ENCODE measurements at regions not wholly inside any gene's neighbourhood (a gene's known extent, or its start where the extent isn't known, plus 50 kb on each side); places are given as distances from the start of the nearest gene placed in this dataset.
"Not testable (repeated sequence)": the region's sequence is repeated elsewhere in the genome, so short reads cannot be mapped to it uniquely, and the experiment has no call there.

- in situ Hi-C loops (cut with MboI) (no loop called here), intact Hi-C loops (cut with micrococcal nuclease; ENCODE audit: unreplicated experiment) (no loop called here)
- no peaks in the 10 kb centered on the region for H3K36me3 ChIP-seq (ENCODE audit: control insufficient read depth in 2 of 2, insufficient read depth in 2 of 2, low read length in 1 of 2)
- ChIA-PET POLR2A (no interaction called here), RAD21 (ENCODE audit: unreplicated experiment) (no interaction called here), CTCF (interaction anchor here (1.3 kb wide), 1 partner anchor 119 kb away, joined by 3 read pairs; no protein-coding TSS in a partner anchor), SMC1A (ENCODE audit: uncharacterized antibody, unreplicated experiment) (no interaction called here)
- H4K20me1 ChIP-seq (ENCODE audit: control insufficient read depth, insufficient read depth): no peaks in the 10 kb centered on the region
- no peak for ATAC-seq
- H2AFZ ChIP-seq (ENCODE audit: control insufficient read depth, low read depth, low read length): no peak overlapping the region
- no peak for DNase-seq (ENCODE audit: low read depth, low spot score)
- TF ChIP-seq FOXM1 (IDR thresholded peaks at IDR 0.05; ENCODE audit: low read depth, low read length): no peak
- TF ChIP-seq PKNOX1 (IDR thresholded peaks at IDR 0.05): no peak
- TF ChIP-seq TBL1XR1 (IDR thresholded peaks at IDR 0.05; ENCODE audit: low read depth, low read length): no peak
- no peak for TF ChIP-seq BACH1 (IDR thresholded peaks at IDR 0.05; ENCODE audit: borderline replicate concordance)
- TF ChIP-seq SIX5 (IDR thresholded peaks at IDR 0.05; ENCODE audit: low read depth, low read length, severe bottlenecking): no peak
- TF ChIP-seq ATF3 (IDR thresholded peaks at IDR 0.05; ENCODE audit: borderline replicate concordance, extremely low read depth, low read depth, low read length): no peak
- no peak for TF ChIP-seq DPF2 (IDR thresholded peaks at IDR 0.05)
- TF ChIP-seq RCOR1 (conservative IDR thresholded peaks at IDR 0.05; ENCODE audit: low read depth, low read length): no peak
- TF ChIP-seq NRF1 (conservative IDR thresholded peaks at IDR 0.05; ENCODE audit: low read depth, low read length): no peak
- WGBS (ENCODE audit: insufficient coverage, insufficient replicate concordance, low lambda C conversion rate, missing lambda C conversion rate): 48% methylated on average over 4 of the region's 4 CpGs
- no peaks in the 10 kb centered on the region for H3K4me1 ChIP-seq (ENCODE audit: control insufficient read depth, insufficient read depth, low read length)
- H3K4me3 ChIP-seq: no peak overlapping the region
- no peak overlapping the region for H3K27ac ChIP-seq (ENCODE audit: control insufficient read depth, insufficient read depth)
- FAIRE-seq: no peak
- H3K9me3 ChIP-seq (replicated peaks; ENCODE audit: control insufficient read depth, insufficient read depth, low read length): no peaks in the 10 kb centered on the region
- no peaks in the 10 kb centered on the region for H3K27me3 ChIP-seq (replicated peaks in 1 of 2; ENCODE audit: control insufficient read depth in 2 of 2, insufficient read depth in 2 of 2, low read length in 1 of 2)
- no peak overlapping the region for H3K9ac ChIP-seq (ENCODE audit: control insufficient read depth, insufficient read depth, low read length)
- BruUV-seq (replicated peaks): no TSS peak
- H3K79me2 ChIP-seq (ENCODE audit: control insufficient read depth, insufficient read depth, low read length): no peaks in the 10 kb centered on the region
- H3K4me2 ChIP-seq (ENCODE audit: control insufficient read depth, insufficient read depth): no peak overlapping the region
Observed at GRCh38 chr5:74514888-74515551, 125.5 kb downstream of the ENC1 start.

DNA sequence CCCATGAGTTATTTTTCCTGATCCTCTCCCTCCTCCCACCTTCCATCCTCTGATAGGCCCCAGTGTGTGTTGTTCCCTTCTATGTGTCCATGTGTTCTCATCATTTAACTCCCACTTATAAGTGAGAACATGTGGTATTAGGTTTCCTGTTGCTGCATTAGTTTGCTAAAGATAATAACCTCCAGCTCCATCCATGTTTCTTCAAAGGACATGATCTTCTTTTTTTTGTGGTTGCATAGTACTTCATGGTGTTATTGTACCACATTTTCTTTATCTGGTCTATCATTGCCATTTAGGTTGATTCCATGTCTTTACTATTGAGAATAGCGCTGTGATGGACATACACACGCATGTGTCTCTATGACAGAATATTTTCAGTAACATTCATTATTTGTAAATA is 128.8 kb downstream of the ENC1 start:
- CTCF ChIA-PET: interaction anchor here (1.4 kb wide), 2 partner anchors 11 to 65 kb away, joined by 3 read pairs; no protein-coding TSS in a partner anchor
- FAIRE-seq; ATAC-seq; H3K9me3 ChIP-seq (replicated peaks; ENCODE audit: control insufficient read depth, insufficient read depth, low read length); in situ Hi-C loops (cut with MboI); BruUV-seq (replicated peaks); H2AFZ ChIP-seq (ENCODE audit: control insufficient read depth, low read depth, low read length); H4K20me1 ChIP-seq (ENCODE audit: control insufficient read depth, insufficient read depth); POLR2A ChIA-PET; H3K4me2 ChIP-seq (ENCODE audit: control insufficient read depth, insufficient read depth); H3K27me3 ChIP-seq (replicated peaks in 1 of 2; ENCODE audit: control insufficient read depth in 2 of 2, insufficient read depth in 2 of 2, low read length in 1 of 2); H3K4me3 ChIP-seq; DNase-seq (ENCODE audit: low read depth, low spot score); H3K36me3 ChIP-seq (ENCODE audit: control insufficient read depth in 2 of 2, insufficient read depth in 2 of 2, low read length in 1 of 2); H3K9ac ChIP-seq (ENCODE audit: control insufficient read depth, insufficient read depth, low read length); RAD21 ChIA-PET (ENCODE audit: unreplicated experiment); intact Hi-C loops (cut with micrococcal nuclease; ENCODE audit: unreplicated experiment); H3K4me1 ChIP-seq (ENCODE audit: control insufficient read depth, insufficient read depth, low read length); H3K27ac ChIP-seq (ENCODE audit: control insufficient read depth, insufficient read depth); H3K79me2 ChIP-seq (ENCODE audit: control insufficient read depth, insufficient read depth, low read length): not testable (repeated sequence)
- WGBS (ENCODE audit: insufficient coverage, insufficient replicate concordance, low lambda C conversion rate, missing lambda C conversion rate): 42% methylated on average over 2 of the region's 2 CpGs
- SMC1A ChIA-PET (ENCODE audit: uncharacterized antibody, unreplicated experiment): interaction anchor here (1.0 to 2.4 kb wide), 3 partner anchors 13 to 129 kb away, joined by 3 to 6 read pairs (median 4); partner anchors contain the start of gene ENC1
